ENCODE measurements at regions not wholly inside any gene's neighbourhood (a gene's known extent, or its start where the extent isn't known, plus 50 kb on each side); places are given as distances from the start of the nearest gene placed in this dataset.

DNA sequence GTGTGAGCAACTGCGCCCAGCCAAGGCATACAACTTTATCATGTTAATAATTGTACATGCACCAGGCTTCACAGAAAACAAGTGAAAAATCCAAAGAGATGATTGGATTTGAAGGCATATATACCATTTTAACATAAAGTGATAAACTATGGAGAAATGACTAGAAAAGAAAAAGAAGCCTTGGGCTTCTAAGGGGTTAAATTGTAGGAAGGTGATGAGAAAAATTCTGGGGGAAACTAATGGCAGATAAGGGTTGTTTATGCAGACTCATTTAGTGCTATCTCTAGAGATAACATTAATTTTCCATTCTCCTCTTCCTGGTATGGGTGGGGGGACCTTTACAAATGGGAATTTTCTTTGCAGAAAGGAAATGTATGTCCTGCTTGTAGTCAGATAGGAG, 154.0 kb downstream of the TMEM17 start:
- TF ChIP-seq, protein P1, sequence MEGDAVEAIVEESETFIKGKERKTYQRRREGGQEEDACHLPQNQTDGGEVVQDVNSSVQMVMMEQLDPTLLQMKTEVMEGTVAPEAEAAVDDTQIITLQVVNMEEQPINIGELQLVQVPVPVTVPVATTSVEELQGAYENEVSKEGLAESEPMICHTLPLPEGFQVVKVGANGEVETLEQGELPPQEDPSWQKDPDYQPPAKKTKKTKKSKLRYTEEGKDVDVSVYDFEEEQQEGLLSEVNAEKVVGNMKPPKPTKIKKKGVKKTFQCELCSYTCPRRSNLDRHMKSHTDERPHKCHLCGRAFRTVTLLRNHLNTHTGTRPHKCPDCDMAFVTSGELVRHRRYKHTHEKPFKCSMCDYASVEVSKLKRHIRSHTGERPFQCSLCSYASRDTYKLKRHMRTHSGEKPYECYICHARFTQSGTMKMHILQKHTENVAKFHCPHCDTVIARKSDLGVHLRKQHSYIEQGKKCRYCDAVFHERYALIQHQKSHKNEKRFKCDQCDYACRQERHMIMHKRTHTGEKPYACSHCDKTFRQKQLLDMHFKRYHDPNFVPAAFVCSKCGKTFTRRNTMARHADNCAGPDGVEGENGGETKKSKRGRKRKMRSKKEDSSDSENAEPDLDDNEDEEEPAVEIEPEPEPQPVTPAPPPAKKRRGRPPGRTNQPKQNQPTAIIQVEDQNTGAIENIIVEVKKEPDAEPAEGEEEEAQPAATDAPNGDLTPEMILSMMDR (IDR thresholded peaks at IDR 0.05 in 2 of 3, conservative IDR thresholded peaks at IDR 0.05 in 1 of 3; ENCODE audit: borderline replicate concordance in 1 of 3, insufficient read depth in 1 of 3, low read depth in 2 of 3, low read length in 2 of 3) = no peak
- TF ChIP-seq SP1 (IDR thresholded peaks at IDR 0.05; ENCODE audit: low read depth) = no peak
- no peak for TF ChIP-seq YY1 (IDR thresholded peaks at IDR 0.05; ENCODE audit: extremely low read depth, insufficient replicate concordance, low read depth, low read length)
- TF ChIP-seq POLR2A (IDR thresholded peaks at IDR 0.05; ENCODE audit: borderline replicate concordance, extremely low read depth, insufficient read depth, insufficient read length) = no peak
- no peak for TF ChIP-seq POLR2AphosphoS5 (IDR thresholded peaks at IDR 0.05; ENCODE audit: low read depth, low read length)
- TF ChIP-seq, protein P2, sequence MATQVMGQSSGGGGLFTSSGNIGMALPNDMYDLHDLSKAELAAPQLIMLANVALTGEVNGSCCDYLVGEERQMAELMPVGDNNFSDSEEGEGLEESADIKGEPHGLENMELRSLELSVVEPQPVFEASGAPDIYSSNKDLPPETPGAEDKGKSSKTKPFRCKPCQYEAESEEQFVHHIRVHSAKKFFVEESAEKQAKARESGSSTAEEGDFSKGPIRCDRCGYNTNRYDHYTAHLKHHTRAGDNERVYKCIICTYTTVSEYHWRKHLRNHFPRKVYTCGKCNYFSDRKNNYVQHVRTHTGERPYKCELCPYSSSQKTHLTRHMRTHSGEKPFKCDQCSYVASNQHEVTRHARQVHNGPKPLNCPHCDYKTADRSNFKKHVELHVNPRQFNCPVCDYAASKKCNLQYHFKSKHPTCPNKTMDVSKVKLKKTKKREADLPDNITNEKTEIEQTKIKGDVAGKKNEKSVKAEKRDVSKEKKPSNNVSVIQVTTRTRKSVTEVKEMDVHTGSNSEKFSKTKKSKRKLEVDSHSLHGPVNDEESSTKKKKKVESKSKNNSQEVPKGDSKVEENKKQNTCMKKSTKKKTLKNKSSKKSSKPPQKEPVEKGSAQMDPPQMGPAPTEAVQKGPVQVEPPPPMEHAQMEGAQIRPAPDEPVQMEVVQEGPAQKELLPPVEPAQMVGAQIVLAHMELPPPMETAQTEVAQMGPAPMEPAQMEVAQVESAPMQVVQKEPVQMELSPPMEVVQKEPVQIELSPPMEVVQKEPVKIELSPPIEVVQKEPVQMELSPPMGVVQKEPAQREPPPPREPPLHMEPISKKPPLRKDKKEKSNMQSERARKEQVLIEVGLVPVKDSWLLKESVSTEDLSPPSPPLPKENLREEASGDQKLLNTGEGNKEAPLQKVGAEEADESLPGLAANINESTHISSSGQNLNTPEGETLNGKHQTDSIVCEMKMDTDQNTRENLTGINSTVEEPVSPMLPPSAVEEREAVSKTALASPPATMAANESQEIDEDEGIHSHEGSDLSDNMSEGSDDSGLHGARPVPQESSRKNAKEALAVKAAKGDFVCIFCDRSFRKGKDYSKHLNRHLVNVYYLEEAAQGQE (IDR thresholded peaks at IDR 0.05; ENCODE audit: low read depth) = no peak

Measured in HCT116 (cell line).